ENCODE measurements at regions not wholly inside any gene's neighbourhood (a gene's known extent, or its start where the extent isn't known, plus 50 kb on each side); places are given as distances from the start of the nearest gene placed in this dataset.
A peak's percentile ranks its signal among the peaks of the same experiment; 100 is the strongest.

GRCh38 chr2:64852771-64853241 is 136.4 kb upstream of the SLC1A4 start:
- H3K27me3 Mint-ChIP-seq (ENCODE audit: unreplicated experiment) = peaks cover 3% of the 10 kb centered on the region
- no peak for DNase-seq
- H3K4me3 Mint-ChIP-seq (ENCODE audit: unreplicated experiment) = no peak overlapping the region
- H3K27ac Mint-ChIP-seq (ENCODE audit: unreplicated experiment) = no peak overlapping the region
- peaks cover 2% of the 10 kb centered on the region for H3K9me3 Mint-ChIP-seq (ENCODE audit: unreplicated experiment)
- no peaks in the 10 kb centered on the region for H3K36me3 Mint-ChIP-seq (ENCODE audit: unreplicated experiment)
- TF ChIP-seq CTCF (IDR thresholded peaks at IDR 0.05; ENCODE audit: partially characterized antibody, unreplicated experiment) = no peak
- peaks cover 17% of the 10 kb centered on the region for H3K4me1 Mint-ChIP-seq (ENCODE audit: low read depth, unreplicated experiment)

GRCh38 chr2:64853306-64853705 is 135.9 kb upstream of the SLC1A4 start:
- H3K27ac Mint-ChIP-seq (ENCODE audit: unreplicated experiment) = no peak overlapping the region
- H3K36me3 Mint-ChIP-seq (ENCODE audit: unreplicated experiment) = no peaks in the 10 kb centered on the region
- peaks cover 2% of the 10 kb centered on the region for H3K9me3 Mint-ChIP-seq (ENCODE audit: unreplicated experiment)
- peaks cover 3% of the 10 kb centered on the region for H3K27me3 Mint-ChIP-seq (ENCODE audit: unreplicated experiment)
- DNase-seq = no peak
- H3K4me3 Mint-ChIP-seq (ENCODE audit: unreplicated experiment) = no peak overlapping the region
- TF ChIP-seq CTCF (IDR thresholded peaks at IDR 0.05; ENCODE audit: partially characterized antibody, unreplicated experiment) = no peak
- peaks cover 21% of the 10 kb centered on the region for H3K4me1 Mint-ChIP-seq (ENCODE audit: low read depth, unreplicated experiment)

GRCh38 chr2:64853894-64854293 is 135.3 kb upstream of the SLC1A4 start:
- peaks cover 3% of the 10 kb centered on the region for H3K27me3 Mint-ChIP-seq (ENCODE audit: unreplicated experiment)
- TF ChIP-seq CTCF (IDR thresholded peaks at IDR 0.05; ENCODE audit: partially characterized antibody, unreplicated experiment) = no peak
- peaks cover 27% of the 10 kb centered on the region for H3K4me1 Mint-ChIP-seq (ENCODE audit: low read depth, unreplicated experiment)
- H3K27ac Mint-ChIP-seq (ENCODE audit: unreplicated experiment) = no peak overlapping the region
- H3K9me3 Mint-ChIP-seq (ENCODE audit: unreplicated experiment) = peaks cover 3% of the 10 kb centered on the region
- no peak for DNase-seq
- no peaks in the 10 kb centered on the region for H3K36me3 Mint-ChIP-seq (ENCODE audit: unreplicated experiment)
- no peak overlapping the region for H3K4me3 Mint-ChIP-seq (ENCODE audit: unreplicated experiment)

- Mint-ChIP-seq H3K36me3 (ENCODE audit: unreplicated experiment) (no peaks in the 10 kb centered on the region), H3K27me3 (ENCODE audit: unreplicated experiment) (peaks cover 3% of the 10 kb centered on the region), H3K9me3 (ENCODE audit: unreplicated experiment) (peaks cover 4% of the 10 kb centered on the region), H3K4me3 (ENCODE audit: unreplicated experiment) (no peak overlapping the region), H3K4me1 (ENCODE audit: low read depth, unreplicated experiment) (peaks cover 29% of the 10 kb centered on the region), H3K27ac (ENCODE audit: unreplicated experiment) (no peak overlapping the region)
- DNase-seq = no peak
- TF ChIP-seq CTCF (IDR thresholded peaks at IDR 0.05; ENCODE audit: partially characterized antibody, unreplicated experiment) = no peak
Observed at GRCh38 chr2:64854773-64855237, 134.4 kb upstream of the SLC1A4 start.

GRCh38 chr2:64857581-64858471 is 131.4 kb upstream of the SLC1A4 start:
- peak; percentile 48 for DNase-seq
- peaks cover 3% of the 10 kb centered on the region for H3K27me3 Mint-ChIP-seq (ENCODE audit: unreplicated experiment)
- peaks cover 25% of the 10 kb centered on the region for H3K4me1 Mint-ChIP-seq (ENCODE audit: low read depth, unreplicated experiment)
- peak overlapping the region; percentile 58 for H3K4me3 Mint-ChIP-seq (ENCODE audit: unreplicated experiment)
- no peaks in the 10 kb centered on the region for H3K36me3 Mint-ChIP-seq (ENCODE audit: unreplicated experiment)
- peaks cover 4% of the 10 kb centered on the region for H3K9me3 Mint-ChIP-seq (ENCODE audit: unreplicated experiment)
- TF ChIP-seq CTCF (IDR thresholded peaks at IDR 0.05; ENCODE audit: partially characterized antibody, unreplicated experiment) = no peak
- peak overlapping the region; percentile 14 for H3K27ac Mint-ChIP-seq (ENCODE audit: unreplicated experiment)
